HCT116 (cell line): ENCODE measurements at regions not wholly inside any gene's neighbourhood (a gene's known extent, or its start where the extent isn't known, plus 50 kb on each side); places are given as distances from the start of the nearest gene placed in this dataset.

Source experiments
- EZH2phosphoT487 ChIP-seq: fragments of 200-600 bp; IDR thresholded peaks from 2 replicates; pipeline ENCODE4 v1.6.1; 2018; ENCODE audit warnings: antibody characterized with exemption, borderline replicate concordance
- FOSL1 ChIP-seq: IDR thresholded peaks from 2 replicates; pipeline ENCODE4 v1.6.1; 2012; ENCODE audit warnings: low read depth
- JUND ChIP-seq: IDR thresholded peaks from 2 replicates; pipeline ENCODE4 v1.6.1; 2012
- POLR2A ChIP-seq: IDR thresholded peaks from 2 replicates; pipeline ENCODE4 v1.7.0; 2011; ENCODE audit warnings: borderline replicate concordance; ENCODE audit not compliant: insufficient read depth, insufficient read length; ENCODE audit errors: extremely low read depth
- TCF7L2 ChIP-seq: IDR thresholded peaks from 2 replicates; pipeline ENCODE4 v1.7.0; 2011; ENCODE audit warnings: borderline replicate concordance, inconsistent platforms; ENCODE audit not compliant: insufficient read depth, insufficient read length; ENCODE audit errors: extremely low read depth
- ZFX ChIP-seq: fragments of 450-650 bp; IDR thresholded peaks from 2 replicates; pipeline ENCODE4 v1.6.1; 2017
- TF ChIP-seq, protein P1 (sequence below), 3 experiments: fragments of 200-600 bp in 1 of 3; sonication (generic) in 1 of 3; IDR thresholded peaks in 2 of 3; conservative IDR thresholded peaks in 1 of 3; 2 replicates each; pipeline ENCODE4 v1.5.1; 2012 to 2017; ENCODE audit warnings: low read depth in 2 of 3, low read length in 2 of 3, antibody characterized with exemption in 1 of 3, borderline replicate concordance in 1 of 3, control low read depth in 1 of 3, mild to moderate bottlenecking in 1 of 3, mixed read lengths in 1 of 3, mixed run types in 1 of 3, moderate library complexity in 1 of 3; ENCODE audit not compliant: insufficient read depth in 1 of 3
- TF ChIP-seq, protein P2 (sequence below): IDR thresholded peaks from 2 replicates; pipeline ENCODE4 v1.6.1; 2012

DNA sequence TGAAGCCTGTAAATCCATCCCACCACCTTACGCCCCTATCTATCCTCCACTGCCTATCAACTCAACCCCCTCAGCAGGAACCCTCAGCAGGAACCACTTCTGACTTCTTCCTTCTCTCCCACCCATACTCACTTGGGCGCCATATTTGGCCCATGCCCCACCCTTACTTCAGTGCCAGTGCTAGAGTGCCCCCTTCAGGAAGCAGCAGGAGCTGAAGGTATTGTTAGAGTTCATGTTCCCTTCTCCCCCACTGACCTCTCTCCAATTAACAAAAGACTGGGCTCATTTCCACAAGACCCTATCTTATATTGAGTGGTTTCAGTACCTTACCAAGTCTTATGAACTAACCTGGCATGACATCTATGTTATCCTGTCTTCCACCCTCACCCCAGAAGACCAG is 363.1 kb upstream of the SLIT2 start:
- TF ChIP-seq JUND (no peak), EZH2phosphoT487 (no peak), TCF7L2 (no peak), FOSL1 (no peak), POLR2A (no peak), ZFX (no peak)
- TF ChIP-seq, protein P1, sequence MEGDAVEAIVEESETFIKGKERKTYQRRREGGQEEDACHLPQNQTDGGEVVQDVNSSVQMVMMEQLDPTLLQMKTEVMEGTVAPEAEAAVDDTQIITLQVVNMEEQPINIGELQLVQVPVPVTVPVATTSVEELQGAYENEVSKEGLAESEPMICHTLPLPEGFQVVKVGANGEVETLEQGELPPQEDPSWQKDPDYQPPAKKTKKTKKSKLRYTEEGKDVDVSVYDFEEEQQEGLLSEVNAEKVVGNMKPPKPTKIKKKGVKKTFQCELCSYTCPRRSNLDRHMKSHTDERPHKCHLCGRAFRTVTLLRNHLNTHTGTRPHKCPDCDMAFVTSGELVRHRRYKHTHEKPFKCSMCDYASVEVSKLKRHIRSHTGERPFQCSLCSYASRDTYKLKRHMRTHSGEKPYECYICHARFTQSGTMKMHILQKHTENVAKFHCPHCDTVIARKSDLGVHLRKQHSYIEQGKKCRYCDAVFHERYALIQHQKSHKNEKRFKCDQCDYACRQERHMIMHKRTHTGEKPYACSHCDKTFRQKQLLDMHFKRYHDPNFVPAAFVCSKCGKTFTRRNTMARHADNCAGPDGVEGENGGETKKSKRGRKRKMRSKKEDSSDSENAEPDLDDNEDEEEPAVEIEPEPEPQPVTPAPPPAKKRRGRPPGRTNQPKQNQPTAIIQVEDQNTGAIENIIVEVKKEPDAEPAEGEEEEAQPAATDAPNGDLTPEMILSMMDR (IDR thresholded peaks at IDR 0.05 in 2 of 3, conservative IDR thresholded peaks at IDR 0.05 in 1 of 3; ENCODE audit: borderline replicate concordance in 1 of 3, insufficient read depth in 1 of 3, low read depth in 2 of 3, low read length in 2 of 3) = peak in 2 of 3 experiments; percentile 38 to 43; a peak in 4 of 6 replicates
- TF ChIP-seq, protein P2, sequence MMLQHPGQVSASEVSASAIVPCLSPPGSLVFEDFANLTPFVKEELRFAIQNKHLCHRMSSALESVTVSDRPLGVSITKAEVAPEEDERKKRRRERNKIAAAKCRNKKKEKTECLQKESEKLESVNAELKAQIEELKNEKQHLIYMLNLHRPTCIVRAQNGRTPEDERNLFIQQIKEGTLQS = no peak
